AG09319 (cell line): ENCODE measurements at regions not wholly inside any gene's neighbourhood (a gene's known extent, or its start where the extent isn't known, plus 50 kb on each side); places are given as distances from the start of the nearest gene placed in this dataset.
"Not testable (repeated sequence)": the region's sequence is repeated elsewhere in the genome, so short reads cannot be mapped to it uniquely, and the experiment has no call there.

Experiments
- DNase-seq: peaks from one replicate; pipeline ENCODE4 v3.0.0-alpha.2; 2010; ENCODE audit warnings: low read depth; ENCODE audit errors: extremely low read depth
- CTCF ChIP-seq: IDR thresholded peaks from 2 replicates; pipeline ENCODE4 v1.5.1; 2011; ENCODE audit warnings: low read depth, mild to moderate bottlenecking, inconsistent platforms, low read length, moderate library complexity

DNA sequence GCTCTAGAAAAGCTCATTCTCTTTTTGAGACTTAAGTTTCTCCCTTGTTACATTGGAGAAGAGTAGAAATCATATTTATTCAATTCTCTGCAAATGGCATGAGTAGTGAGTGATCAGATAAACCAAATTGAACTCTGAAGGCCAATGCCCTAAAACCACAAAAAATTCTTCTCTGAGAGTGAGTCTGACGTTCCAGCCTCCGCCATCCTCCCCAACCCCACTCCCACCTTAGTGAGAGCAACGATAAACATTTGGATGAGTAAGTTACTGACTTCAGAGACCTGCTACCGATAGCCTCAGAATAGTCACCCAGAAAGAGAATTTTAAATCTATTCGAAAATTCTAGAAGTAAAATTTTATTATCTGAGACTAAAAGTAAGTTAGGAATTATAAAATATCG, 94.6 kb downstream of the TFAP2A start:
- DNase-seq, result no peak
- TF ChIP-seq CTCF, result no peak

- TF ChIP-seq CTCF, result no peak
- DNase-seq, result peak; percentile 77
These were observed 98.5 kb downstream of the TFAP2A start for GRCh38 chr6:10316373-10316721.

GRCh38 chr6:10315658-10316372, 99.1 kb downstream of the TFAP2A start:
- no peak for TF ChIP-seq CTCF

GRCh38 chr6:10315034-10315433, 99.8 kb downstream of the TFAP2A start:
- DNase-seq, result no peak
- TF ChIP-seq CTCF, result no peak

More at GRCh38 chr6:10315658-10316372, 99.1 kb downstream of the TFAP2A start:
- no peak for DNase-seq

DNA sequence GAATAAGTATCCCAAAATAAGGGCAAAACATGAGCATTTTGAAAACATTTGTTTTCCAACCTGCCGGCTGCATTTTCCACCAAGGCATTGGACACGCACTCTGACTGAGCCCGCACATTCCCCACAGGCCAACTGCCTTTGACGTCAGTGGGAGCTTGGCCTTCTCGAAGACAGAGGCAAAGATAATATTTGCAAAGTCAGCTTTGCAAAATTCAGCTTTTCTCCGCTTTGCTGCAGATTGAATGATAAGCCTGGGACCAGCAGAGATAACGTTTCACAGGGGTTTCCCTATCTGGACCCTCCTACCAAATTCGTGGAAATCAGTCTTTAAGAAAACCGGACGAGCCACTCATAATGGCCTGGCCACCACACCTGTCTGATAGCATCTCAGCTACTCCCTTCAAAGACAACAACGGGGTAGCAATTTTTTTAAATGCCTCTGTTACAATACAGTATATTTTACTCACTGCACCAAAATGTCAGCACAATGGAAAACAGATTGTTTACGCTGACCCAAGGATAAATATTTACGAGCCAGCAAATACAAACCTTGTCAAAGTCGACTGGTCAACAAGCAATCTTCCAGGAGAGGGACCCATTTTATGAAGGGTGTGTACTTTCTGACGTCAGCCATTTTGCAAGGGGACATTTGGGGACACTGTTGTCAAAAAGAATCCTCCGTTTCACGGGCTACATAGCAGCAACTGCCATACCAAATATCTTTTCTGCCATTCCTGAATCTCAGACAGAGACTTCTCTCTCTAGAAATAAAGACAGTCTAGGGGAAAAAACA, 100.5 kb downstream of the TFAP2A start:
- no peak for DNase-seq
- no peak for TF ChIP-seq CTCF

DNA sequence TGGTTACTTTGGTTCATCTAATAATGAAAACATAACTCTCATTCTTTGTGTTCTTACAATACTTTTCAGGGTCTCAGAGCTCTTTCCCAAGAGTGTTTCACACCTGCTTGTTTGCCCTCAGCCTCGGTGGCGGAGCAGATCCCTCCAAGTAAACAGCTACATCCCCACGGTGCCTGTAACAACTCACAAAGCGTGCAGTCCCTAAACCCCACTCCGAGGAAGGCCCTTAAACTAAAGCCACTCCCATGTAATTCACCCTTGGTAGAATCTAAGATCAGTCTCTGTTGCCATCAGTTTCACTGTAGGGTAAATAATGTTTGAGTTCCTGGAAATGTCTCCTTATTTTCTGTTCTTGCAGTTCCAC, 101.1 kb downstream of the TFAP2A start:
- TF ChIP-seq CTCF, result no peak
- DNase-seq, result no peak

DNA sequence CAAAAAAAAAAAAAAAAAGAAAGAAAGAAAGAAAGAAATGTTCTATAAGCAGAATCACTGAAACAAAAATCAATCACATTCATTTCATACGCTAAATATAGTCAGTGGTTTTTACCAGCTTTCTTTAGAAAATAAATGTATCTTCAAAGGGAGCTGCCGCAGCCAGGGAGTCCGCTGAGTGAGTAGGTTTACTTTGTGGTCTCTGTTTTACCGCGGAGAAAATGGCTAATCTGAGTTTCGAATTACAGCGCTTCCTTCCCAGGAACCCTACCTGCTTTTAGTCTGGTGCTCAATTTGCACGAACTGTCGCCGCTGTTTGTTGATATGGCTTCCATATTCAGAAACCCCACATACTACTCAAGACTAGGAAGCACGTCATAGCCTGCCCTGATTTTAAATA, 102.4 kb downstream of the TFAP2A start:
- TF ChIP-seq CTCF, result no peak
- DNase-seq, result no peak

DNA sequence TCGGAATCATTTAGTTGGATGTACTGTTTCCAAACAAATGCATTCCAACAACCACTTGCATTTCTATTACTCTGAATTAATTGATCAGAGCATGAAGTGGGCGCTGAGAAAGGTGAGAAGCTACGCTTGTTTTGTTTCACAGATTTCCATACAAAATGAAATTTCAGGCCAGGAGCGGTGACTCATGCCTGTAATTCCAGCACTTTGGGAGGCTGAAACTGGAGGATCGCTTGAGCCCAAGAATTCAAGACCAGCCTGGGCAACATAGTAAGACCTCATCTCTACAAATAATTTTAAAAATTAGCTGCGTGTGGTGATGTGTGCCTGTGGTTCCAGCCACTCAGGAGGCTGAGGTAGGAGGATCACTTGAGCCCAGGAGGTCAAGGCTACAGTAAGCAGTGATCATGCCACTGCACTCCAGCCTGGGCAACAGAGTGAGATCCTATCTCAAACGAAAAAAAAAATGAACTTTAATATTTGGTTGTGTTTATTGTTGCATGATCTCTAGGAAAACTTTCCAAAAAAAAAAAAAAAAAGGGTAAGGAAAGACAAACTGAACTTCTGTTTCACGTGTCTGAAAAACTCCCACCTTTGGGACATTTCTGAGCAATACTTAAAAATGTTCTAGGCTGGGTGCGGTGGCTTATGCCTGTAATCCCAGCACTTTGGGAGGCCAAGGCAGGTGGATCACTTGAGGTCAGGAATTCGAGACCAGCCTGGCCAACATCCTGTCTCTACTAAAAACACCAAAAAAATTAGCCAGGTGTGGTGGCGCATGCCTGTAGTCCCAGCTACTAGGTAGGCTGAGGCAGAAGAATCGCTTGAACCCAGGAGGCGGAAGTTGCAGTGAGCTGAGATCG, 103.1 kb downstream of the TFAP2A start:
- DNase-seq, result not testable (repeated sequence)
